Upper lobe of right lung (tissue), 1 donor: ENCODE measurements at regions not wholly inside any gene's neighbourhood (a gene's known extent, or its start where the extent isn't known, plus 50 kb on each side); places are given as distances from the start of the nearest gene placed in this dataset.
A peak's percentile ranks its signal among the peaks of the same experiment; 100 is the strongest.
"Not testable (repeated sequence)": the region's sequence is repeated elsewhere in the genome, so short reads cannot be mapped to it uniquely, and the experiment has no call there.

Experiments used
- ATAC-seq: fragments of 200-7000 bp; cut with Tn5 transposase; one replicate; pipeline ENCODE4 v1.9.1; 2020; ENCODE audit warnings: mild to moderate bottlenecking, moderate library complexity
- DNase-seq: peaks from one replicate; pipeline ENCODE4 v3.0.0-alpha.2; 2020
- H3K27ac ChIP-seq: fragments of 200-600 bp; one replicate; pipeline ENCODE4 v1.8.0; 2022
- H3K27me3 ChIP-seq: fragments of 200-600 bp; one replicate; pipeline ENCODE4 v1.8.0; 2022; ENCODE audit warnings: mild to moderate bottlenecking
- H3K36me3 ChIP-seq: fragments of 200-600 bp; one replicate; pipeline ENCODE4 v1.8.0; 2022
- H3K4me1 ChIP-seq: fragments of 200-600 bp; one replicate; pipeline ENCODE4 v1.8.0; 2022
- H3K4me3 ChIP-seq: fragments of 200-600 bp; one replicate; pipeline ENCODE4 v1.8.0; 2022; ENCODE audit warnings: mild to moderate bottlenecking
- H3K9me3 ChIP-seq: fragments of 200-600 bp; one replicate; pipeline ENCODE4 v1.8.0; 2022
- intact Hi-C: fragments of 100-400 bp; cut with DNase I; formaldehyde crosslinking; loops from one replicate; pipeline ENCODE4 v1.11.0; 2022
- TF ChIP-seq, protein P1 (sequence below): fragments of 200-600 bp; IDR thresholded peaks from one replicate; pipeline ENCODE4 v1.8.0; 2022; ENCODE audit warnings: antibody characterized with exemption
- donor health status: DM: no; HTN: yes; CAD: no; lungs with severe emphysema.

DNA sequence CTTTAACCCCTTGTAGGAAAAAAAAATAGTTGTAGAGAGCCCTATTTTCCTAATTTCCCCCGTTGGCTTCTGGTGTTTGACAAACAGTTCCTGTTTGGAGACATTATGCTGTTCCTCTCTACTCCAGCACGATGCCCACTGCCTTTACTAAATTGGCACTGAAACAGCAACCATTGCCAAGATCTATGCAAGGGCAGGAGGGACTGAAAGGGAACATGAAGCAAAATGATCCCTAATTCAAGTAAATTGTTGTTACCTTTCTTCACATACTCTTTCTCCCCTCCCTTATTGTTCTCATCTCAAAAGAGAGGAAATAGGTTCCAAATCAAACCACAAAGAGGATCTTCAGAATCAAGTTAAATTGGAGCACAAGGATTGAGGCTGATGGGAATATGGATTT is 764.1 kb upstream of the MMS22L start:
- H3K27me3 ChIP-seq = no peaks in the 10 kb centered on the region
- no peak for ATAC-seq
- H3K36me3 ChIP-seq = no peaks in the 10 kb centered on the region
- no peaks in the 10 kb centered on the region for H3K4me1 ChIP-seq
- no peak overlapping the region for H3K27ac ChIP-seq
- no peak for DNase-seq
- intact Hi-C loops = no loop called here
- TF ChIP-seq, protein P1, sequence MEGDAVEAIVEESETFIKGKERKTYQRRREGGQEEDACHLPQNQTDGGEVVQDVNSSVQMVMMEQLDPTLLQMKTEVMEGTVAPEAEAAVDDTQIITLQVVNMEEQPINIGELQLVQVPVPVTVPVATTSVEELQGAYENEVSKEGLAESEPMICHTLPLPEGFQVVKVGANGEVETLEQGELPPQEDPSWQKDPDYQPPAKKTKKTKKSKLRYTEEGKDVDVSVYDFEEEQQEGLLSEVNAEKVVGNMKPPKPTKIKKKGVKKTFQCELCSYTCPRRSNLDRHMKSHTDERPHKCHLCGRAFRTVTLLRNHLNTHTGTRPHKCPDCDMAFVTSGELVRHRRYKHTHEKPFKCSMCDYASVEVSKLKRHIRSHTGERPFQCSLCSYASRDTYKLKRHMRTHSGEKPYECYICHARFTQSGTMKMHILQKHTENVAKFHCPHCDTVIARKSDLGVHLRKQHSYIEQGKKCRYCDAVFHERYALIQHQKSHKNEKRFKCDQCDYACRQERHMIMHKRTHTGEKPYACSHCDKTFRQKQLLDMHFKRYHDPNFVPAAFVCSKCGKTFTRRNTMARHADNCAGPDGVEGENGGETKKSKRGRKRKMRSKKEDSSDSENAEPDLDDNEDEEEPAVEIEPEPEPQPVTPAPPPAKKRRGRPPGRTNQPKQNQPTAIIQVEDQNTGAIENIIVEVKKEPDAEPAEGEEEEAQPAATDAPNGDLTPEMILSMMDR = no peak
- no peak overlapping the region for H3K4me3 ChIP-seq
- no peaks in the 10 kb centered on the region for H3K9me3 ChIP-seq

DNA sequence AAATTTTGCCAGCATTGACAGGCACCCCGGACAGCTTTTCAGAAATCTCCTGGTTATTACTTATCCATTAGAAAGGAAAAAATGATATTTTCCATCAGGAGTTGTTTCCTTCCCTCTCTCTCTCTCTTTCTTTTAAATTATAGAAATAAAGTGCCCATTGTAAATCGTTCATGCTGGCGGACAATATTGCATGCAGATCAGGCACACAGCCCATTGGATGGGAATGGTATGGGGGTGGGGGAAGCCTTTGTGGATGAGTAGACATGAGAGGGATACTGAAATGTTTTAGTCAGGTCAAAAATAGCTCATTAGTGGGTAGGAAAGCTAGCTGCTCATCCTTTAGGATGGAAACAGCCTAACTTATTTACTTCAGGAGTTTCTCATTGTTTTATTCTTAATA is 764.9 kb upstream of the MMS22L start:
- TF ChIP-seq, protein P1 = no peak
- no peak for ATAC-seq
- intact Hi-C loops = no loop called here

DNA sequence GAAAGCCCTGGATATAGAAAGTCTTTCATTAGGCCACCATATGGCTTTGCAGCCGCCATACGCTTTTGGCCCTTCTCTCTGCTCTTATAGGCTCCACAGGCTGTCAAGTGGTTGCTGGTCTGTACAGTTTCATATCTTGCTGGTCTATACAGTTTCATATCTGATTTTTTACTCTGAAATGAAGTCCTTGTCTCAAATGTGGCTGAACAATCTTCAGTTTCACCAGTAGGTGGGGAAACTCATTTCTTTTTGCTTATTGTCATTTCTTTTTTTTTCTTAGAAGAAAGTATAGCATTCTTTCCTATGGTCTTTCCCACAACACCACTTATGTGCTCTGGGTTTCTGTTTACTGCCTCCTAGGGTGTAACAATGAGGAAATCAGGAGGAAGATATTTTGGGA is 771.4 kb upstream of the MMS22L start:
- Histone ChIP-seq H3K36me3 (no peaks in the 10 kb centered on the region), H3K4me3 (no peak overlapping the region), H3K27me3 (no peaks in the 10 kb centered on the region), H3K4me1 (no peaks in the 10 kb centered on the region), H3K9me3 (no peaks in the 10 kb centered on the region), H3K27ac (no peak overlapping the region)
- no peak for ATAC-seq
- intact Hi-C loops = no loop called here
- no peak for DNase-seq
- TF ChIP-seq, protein P1 = peak; percentile 7

More for the DNA sequence above, 764.9 kb upstream of the MMS22L start:
- Histone ChIP-seq H3K27me3 (no peaks in the 10 kb centered on the region), H3K9me3 (no peaks in the 10 kb centered on the region), H3K36me3 (no peaks in the 10 kb centered on the region), H3K4me1 (no peaks in the 10 kb centered on the region), H3K27ac (no peak overlapping the region), H3K4me3 (no peak overlapping the region)
- DNase-seq = no peak

DNA sequence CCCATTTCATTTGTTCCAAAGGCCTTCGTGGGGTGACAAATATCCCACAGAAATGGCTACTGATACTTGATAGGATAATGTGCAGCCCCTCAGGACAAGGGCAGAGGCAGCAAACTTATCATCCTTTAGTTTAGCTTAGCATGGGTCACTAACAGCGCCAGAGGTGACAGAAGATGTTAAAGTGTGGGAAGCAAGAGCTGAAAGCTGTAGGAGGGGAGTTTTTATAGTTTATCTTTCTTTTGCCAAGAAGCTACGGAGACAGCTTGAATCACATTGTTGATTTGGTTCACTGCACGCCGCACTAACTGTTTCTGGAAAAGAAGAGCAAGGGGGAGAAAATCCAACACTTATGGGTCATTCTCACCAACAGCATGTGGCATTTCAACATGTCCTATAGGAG is 773.9 kb upstream of the MMS22L start:
- no peak for DNase-seq

DNA sequence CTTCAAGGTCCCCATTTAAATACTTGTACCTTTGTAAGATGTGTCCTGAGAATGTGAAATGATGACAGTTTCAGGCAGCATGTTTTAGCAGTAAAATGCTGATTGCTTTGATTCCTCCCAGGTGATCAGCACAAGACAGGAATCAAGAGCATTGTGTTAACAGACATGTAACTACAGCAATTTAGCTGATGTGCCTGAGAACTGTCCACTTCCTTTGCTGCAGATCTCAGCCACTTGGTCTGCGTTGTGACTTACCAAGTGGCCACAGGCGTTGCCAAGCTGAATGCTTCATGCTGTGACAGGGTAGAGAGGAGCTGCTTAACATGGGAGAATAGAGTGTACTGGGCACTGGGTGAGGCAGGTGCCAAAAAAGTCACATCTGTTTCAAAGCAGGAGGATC is 767.0 kb upstream of the POU3F2 start:
- DNase-seq = no peak
- Histone ChIP-seq H3K9me3 (no peaks in the 10 kb centered on the region), H3K27ac (no peak overlapping the region), H3K4me3 (no peak overlapping the region), H3K4me1 (no peaks in the 10 kb centered on the region), H3K36me3 (no peaks in the 10 kb centered on the region), H3K27me3 (no peaks in the 10 kb centered on the region)
- intact Hi-C loops = no loop called here
- TF ChIP-seq, protein P1 = no peak
- ATAC-seq = no peak

More for the DNA sequence above, 773.9 kb upstream of the MMS22L start:
- Histone ChIP-seq H3K4me3 (no peak overlapping the region), H3K36me3 (no peaks in the 10 kb centered on the region), H3K27ac (no peak overlapping the region), H3K9me3 (no peaks in the 10 kb centered on the region), H3K4me1 (no peaks in the 10 kb centered on the region), H3K27me3 (no peaks in the 10 kb centered on the region)
- ATAC-seq = no peak
- TF ChIP-seq, protein P1 = no peak
- intact Hi-C loops = no loop called here

DNA sequence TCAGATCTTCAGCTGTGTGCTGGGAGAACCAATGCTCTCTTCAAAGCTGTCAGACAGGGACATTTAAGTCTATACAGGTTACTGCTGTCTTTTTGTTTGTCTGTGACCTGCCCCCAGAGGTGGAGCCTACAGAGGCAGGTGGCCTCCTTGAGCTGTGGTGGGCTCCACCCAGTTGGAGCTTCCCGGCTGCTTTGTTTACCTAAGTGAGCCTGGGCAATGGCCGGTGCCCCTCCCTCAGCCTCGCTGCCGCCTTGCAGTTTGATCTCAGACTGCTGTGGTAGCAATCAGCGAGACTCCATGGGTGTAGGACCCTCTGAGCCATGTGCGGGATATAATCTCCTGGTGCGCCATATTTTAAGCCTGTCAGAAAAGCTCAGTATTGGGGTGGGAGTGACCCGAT is 745.8 kb upstream of the POU3F2 start:
- intact Hi-C loops, DNase-seq, H3K4me1 ChIP-seq, ATAC-seq, H3K27me3 ChIP-seq, H3K27ac ChIP-seq, H3K4me3 ChIP-seq, H3K9me3 ChIP-seq, H3K36me3 ChIP-seq: not testable (repeated sequence)
